IMR-90 (cell line): ENCODE measurements at regions not wholly inside any gene's neighbourhood (a gene's known extent, or its start where the extent isn't known, plus 50 kb on each side); places are given as distances from the start of the nearest gene placed in this dataset.

ENCODE experiments used
- ATAC-seq: fragments of 200-7000 bp; cut with Tn5 transposase; 2 replicates; pipeline ENCODE4 v1.9.1; 2020; ENCODE audit warnings: low read depth, mild to moderate bottlenecking, moderate library complexity
- BruUV-seq: library from RNA; stranded (reverse); fragments of 400-500 nt; replicated peaks from 2 replicates; lab custom pipeline; 2021; lab: Mats Ljungman, UMichigan
- CTCF ChIA-PET: fragments of 300-600 bp; formaldehyde crosslinking; extraction: SDS; loops from one replicate; lab custom pipeline; 2021; ENCODE audit warnings: antibody characterized with exemption; lab: Yijun Ruan, JAX
- POLR2A ChIA-PET: fragments of 300-600 bp; sonication (Branson Sonifier 250); formaldehyde crosslinking; loops from one replicate; lab custom pipeline; 2022; ENCODE audit warnings: antibody characterized with exemption; ENCODE audit not compliant: unreplicated experiment; lab: Charles Lee
- DNase-seq: peaks from one replicate; pipeline ENCODE4 v3.0.0; 2013
- H2AFZ ChIP-seq: replicated peaks from 2 replicates; pipeline ENCODE3; 2013; ENCODE audit warnings: low read length, mild to moderate bottlenecking; ENCODE audit not compliant: poor library complexity
- H2AK5ac ChIP-seq: 2 replicates; pipeline ENCODE4 v1.6.1; 2013; ENCODE audit warnings: low read depth, low read length, inconsistent platforms
- H2AK9ac ChIP-seq: replicated peaks from 2 replicates; pipeline ENCODE3; 2013; ENCODE audit warnings: mild to moderate bottlenecking, low read depth, low read length, moderate library complexity; ENCODE audit not compliant: poor library complexity
- H2BK120ac ChIP-seq: 2 replicates; pipeline ENCODE4 v1.6.1; 2013; ENCODE audit warnings: low read depth, low read length, inconsistent platforms
- H2BK15ac ChIP-seq: 3 replicates; pipeline ENCODE4 v1.6.1; 2013; ENCODE audit warnings: low read depth, low read length, inconsistent platforms
- H2BK20ac ChIP-seq: 2 replicates; pipeline ENCODE4 v1.6.1; 2013; ENCODE audit warnings: low read depth, mild to moderate bottlenecking, inconsistent platforms, low read length, moderate library complexity
- H2BK5ac ChIP-seq: 2 replicates; pipeline ENCODE4 v1.6.1; 2013; ENCODE audit warnings: mild to moderate bottlenecking, low read depth, low read length, inconsistent platforms; ENCODE audit not compliant: poor library complexity, severe bottlenecking
- H3K14ac ChIP-seq: replicated peaks from 2 replicates; pipeline ENCODE4 v1.6.1; 2013; ENCODE audit warnings: low read depth, low read length, inconsistent platforms
- H3K18ac ChIP-seq: 2 replicates; pipeline ENCODE4 v1.6.1; 2013; ENCODE audit warnings: low read depth, low read length, control low read depth
- H3K23ac ChIP-seq: 2 replicates; pipeline ENCODE4 v1.6.1; 2013; ENCODE audit warnings: low read depth, low read length, inconsistent platforms
- H3K27ac ChIP-seq: 2 replicates; pipeline ENCODE4 v1.5.1; 2013; ENCODE audit warnings: mild to moderate bottlenecking, control low read depth, low read length; ENCODE audit not compliant: insufficient read depth
- H3K27me3 ChIP-seq: 2 replicates; pipeline ENCODE4 v1.6.1; 2013; ENCODE audit warnings: low read length; ENCODE audit not compliant: control insufficient read depth, insufficient read depth
- H3K36me3 ChIP-seq: 2 replicates; pipeline ENCODE4 v1.6.1; 2013; ENCODE audit warnings: low read length, mixed read lengths; ENCODE audit not compliant: control insufficient read depth, insufficient read depth
- H3K4ac ChIP-seq: 2 replicates; pipeline ENCODE4 v1.6.1; 2013; ENCODE audit warnings: low read depth, low read length, inconsistent platforms
- H3K4me1 ChIP-seq: 2 replicates; pipeline ENCODE4 v1.6.1; 2013; ENCODE audit warnings: low read length, mixed read lengths; ENCODE audit not compliant: control insufficient read depth, insufficient read depth
- H3K4me2 ChIP-seq: 2 replicates; pipeline ENCODE4 v1.6.1; 2013; ENCODE audit warnings: low read depth, mild to moderate bottlenecking, control low read depth, low read length, moderate library complexity
- H3K4me3 ChIP-seq: 2 replicates; pipeline ENCODE4 v1.5.1; 2013; ENCODE audit warnings: low read depth, mild to moderate bottlenecking, control low read depth, low read length, moderate library complexity; ENCODE audit not compliant: insufficient read depth
- H3K56ac ChIP-seq: 2 replicates; pipeline ENCODE4 v1.6.1; 2013; ENCODE audit warnings: low read length, inconsistent platforms; ENCODE audit not compliant: insufficient read depth; ENCODE audit errors: extremely low read depth
- H3K79me1 ChIP-seq, 2 experiments: 2 replicates each; pipeline ENCODE4 v1.6.1; 2013; ENCODE audit warnings: low read length in 2 of 2, inconsistent platforms in 1 of 2, low read depth in 1 of 2
- H3K9ac ChIP-seq: 2 replicates; pipeline ENCODE4 v1.6.1; 2013; ENCODE audit warnings: low read depth, low read length, control low read depth
- H3K9me1 ChIP-seq: 2 replicates; pipeline ENCODE4 v1.6.1; 2013; ENCODE audit warnings: low read length, inconsistent platforms; ENCODE audit not compliant: insufficient read depth
- H3K9me3 ChIP-seq: 2 replicates; pipeline ENCODE4 v1.6.1; 2013; ENCODE audit warnings: low read length; ENCODE audit not compliant: control insufficient read depth, insufficient read depth
- H4K20me1 ChIP-seq: 2 replicates; pipeline ENCODE4 v1.6.1; 2013; ENCODE audit warnings: low read length, inconsistent platforms; ENCODE audit not compliant: insufficient read depth
- H4K5ac ChIP-seq: 2 replicates; pipeline ENCODE4 v1.6.1; 2013; ENCODE audit warnings: mild to moderate bottlenecking, low read depth, low read length, control low read depth
- H4K8ac ChIP-seq, 2 experiments: 2 replicates each; pipeline ENCODE4 v1.6.1; 2013; ENCODE audit warnings: low read depth in 2 of 2, low read length in 2 of 2, control low read depth in 1 of 2, inconsistent platforms in 1 of 2
- H4K91ac ChIP-seq: 2 replicates; pipeline ENCODE4 v1.6.1; 2013; ENCODE audit warnings: low read depth, low read length, inconsistent platforms; ENCODE audit not compliant: insufficient read depth
- MAZ ChIP-seq: IDR thresholded peaks from 2 replicates; pipeline ENCODE4 v1.6.1; 2012; ENCODE audit warnings: low read depth, mild to moderate bottlenecking, low read length, improper control_type of control experiment, moderate library complexity, borderline replicate concordance
- WGBS, 2 experiments: methylation state at CpG; one replicate each; pipeline versions ENCODE4 v1.1.5 to v1.1.7; 2013; ENCODE audit warnings: missing lambda C conversion rate in 2 of 2; ENCODE audit not compliant: insufficient read length in 1 of 2; ENCODE audit errors: extremely low coverage in 2 of 2; 5-methylcytosine and 5-hydroxymethylcytosine counted together
- dilution Hi-C: fragments of 300-500 bp; cut with HindIII; formaldehyde crosslinking; loops from one replicate; pipeline ENCODE4 v1.14.3; 2018; ENCODE audit warnings: low sequenced_read_pairs; ENCODE audit not compliant: unreplicated experiment
- in situ Hi-C: fragments of 300-500 bp; cut with MboI; formaldehyde crosslinking; loops from 3 replicates; pipeline ENCODE4 v1.14.3; 2019; ENCODE audit warnings: low sequenced_read_pairs, inconsistent platforms, mixed read lengths
- intact Hi-C: fragments of 100-400 bp; cut with micrococcal nuclease; formaldehyde crosslinking; loops from 2 replicates; pipeline ENCODE4 v1.10.0; 2022

- DNase-seq (peak; percentile 20), ATAC-seq (0 out of 2 replicates have a peak, but pooled peaks have one; percentile 39)
- H3K9ac ChIP-seq, result no peak overlapping the region
- H3K9me3 ChIP-seq, result no peaks in the 10 kb centered on the region
- no peak overlapping the region for H3K56ac ChIP-seq
- no peak overlapping the region for H2BK15ac ChIP-seq
- H3K36me3 ChIP-seq, result no peaks in the 10 kb centered on the region
- H4K91ac ChIP-seq, result no peak overlapping the region
- TF ChIP-seq MAZ, result no peak
- H3K4me2 ChIP-seq, result no peak overlapping the region
- no peak overlapping the region for H3K14ac ChIP-seq
- H3K4me1 ChIP-seq, result no peaks in the 10 kb centered on the region
- no peak overlapping the region for H3K18ac ChIP-seq
- no peak overlapping the region for H3K4me3 ChIP-seq
- intact Hi-C loops (no loop called here), in situ Hi-C loops (no loop called here), dilution Hi-C loops (no loop called here)
- H2BK20ac ChIP-seq, result no peak overlapping the region
- no peak overlapping the region for H2BK5ac ChIP-seq
- H4K8ac ChIP-seq, result no peak overlapping the region
- no TSS peak for BruUV-seq
- CTCF ChIA-PET, result interaction anchor here (1.5 kb wide), 1 partner anchor 13 kb away, joined by 5 read pairs; no protein-coding TSS in a partner anchor
- H4K20me1 ChIP-seq, result no peaks in the 10 kb centered on the region
- no peak overlapping the region for H4K5ac ChIP-seq
- no peak overlapping the region for H3K23ac ChIP-seq
- H3K79me1 ChIP-seq, result no peaks in the 10 kb centered on the region
- H3K27ac ChIP-seq, result no peak overlapping the region
- H3K27me3 ChIP-seq, result no peaks in the 10 kb centered on the region
- no CpG with 5 or more reads among the region's 1 CpG for WGBS, 2 experiments
- H2AK9ac ChIP-seq, result no peak overlapping the region
- no peak overlapping the region for H2BK120ac ChIP-seq
- no peak overlapping the region for H2AFZ ChIP-seq
- POLR2A ChIA-PET, result no interaction called here
- no peaks in the 10 kb centered on the region for H3K9me1 ChIP-seq
- no peak overlapping the region for H2AK5ac ChIP-seq
- H3K4ac ChIP-seq, result no peak overlapping the region
Observed at GRCh38 chr4:155616117-155616516, 50.5 kb upstream of the GUCY1A1 start.
